NCI-H2227 (cell line): ENCODE measurements at regions not wholly inside any gene's neighbourhood (a gene's known extent, or its start where the extent isn't known, plus 50 kb on each side); places are given as distances from the start of the nearest gene placed in this dataset.

Experiments
- DNase-seq: peaks from one replicate; lab custom pipeline; 2025; ENCODE audit not compliant: unreplicated experiment; lab: John Stamatoyannopoulos, UW

- DNase-seq, result no peak
Measured at GRCh38 chr11:64456509-64457320, 97.8 kb downstream of the RPS6KA4 start.

- no peak for DNase-seq
Measured at GRCh38 chr11:64457416-64458010, 98.2 kb upstream of the SLC22A11 start.

- DNase-seq, result no peak
Measured at GRCh38 chr11:64458997-64459396, 96.7 kb upstream of the SLC22A11 start.

GRCh38 chr11:64459609-64460008 is 96.1 kb upstream of the SLC22A11 start:
- no peak for DNase-seq

- DNase-seq, result no peak
Measured at GRCh38 chr11:64461081-64461480, 94.7 kb upstream of the SLC22A11 start.

- no peak for DNase-seq
Measured at GRCh38 chr11:64466115-64466718, 89.5 kb upstream of the SLC22A11 start.

- DNase-seq, result no peak
Measured at GRCh38 chr11:64469288-64469687, 86.5 kb upstream of the SLC22A11 start.

GRCh38 chr11:64472593-64473455 is 82.9 kb upstream of the SLC22A11 start:
- no peak for DNase-seq

GRCh38 chr11:64474680-64475079 is 81.1 kb upstream of the SLC22A11 start:
- no peak for DNase-seq

- DNase-seq, result no peak
Measured at GRCh38 chr11:64475145-64475544, 80.6 kb upstream of the SLC22A11 start.

- no peak for DNase-seq
Measured at GRCh38 chr11:64476881-64477280, 78.9 kb upstream of the SLC22A11 start.

GRCh38 chr11:64477675-64478074 is 78.1 kb upstream of the SLC22A11 start:
- DNase-seq, result no peak

GRCh38 chr11:64482588-64482987 is 73.2 kb upstream of the SLC22A11 start:
- no peak for DNase-seq

GRCh38 chr11:64484191-64485022 is 71.3 kb upstream of the SLC22A11 start:
- no peak for DNase-seq

GRCh38 chr11:64485074-64485473 is 70.7 kb upstream of the SLC22A11 start:
- no peak for DNase-seq

- peak; percentile 56 for DNase-seq
Measured at GRCh38 chr11:64489831-64490441, 65.8 kb upstream of the SLC22A11 start.

GRCh38 chr11:64490562-64491216 is 65.1 kb upstream of the SLC22A11 start:
- no peak for DNase-seq

- DNase-seq, result no peak
Measured at GRCh38 chr11:64492561-64492960, 63.2 kb upstream of the SLC22A11 start.

- no peak for DNase-seq
Measured at GRCh38 chr11:64498136-64498535, 57.6 kb upstream of the SLC22A11 start.
